ENCODE measurements at regions not wholly inside any gene's neighbourhood (a gene's known extent, or its start where the extent isn't known, plus 50 kb on each side); places are given as distances from the start of the nearest gene placed in this dataset.

- TF ChIP-seq CTCF (IDR thresholded peaks at IDR 0.05; ENCODE audit: low read depth, low read length), result no peak
- TF ChIP-seq MYC (IDR thresholded peaks at IDR 0.05; ENCODE audit: low read depth, low read length), result no peak
These were observed 234.7 kb upstream of the SULF2 start for GRCh38 chr20:48019940-48020339.
